ENCODE measurements at regions not wholly inside any gene's neighbourhood (a gene's known extent, or its start where the extent isn't known, plus 50 kb on each side); places are given as distances from the start of the nearest gene placed in this dataset.

DNA sequence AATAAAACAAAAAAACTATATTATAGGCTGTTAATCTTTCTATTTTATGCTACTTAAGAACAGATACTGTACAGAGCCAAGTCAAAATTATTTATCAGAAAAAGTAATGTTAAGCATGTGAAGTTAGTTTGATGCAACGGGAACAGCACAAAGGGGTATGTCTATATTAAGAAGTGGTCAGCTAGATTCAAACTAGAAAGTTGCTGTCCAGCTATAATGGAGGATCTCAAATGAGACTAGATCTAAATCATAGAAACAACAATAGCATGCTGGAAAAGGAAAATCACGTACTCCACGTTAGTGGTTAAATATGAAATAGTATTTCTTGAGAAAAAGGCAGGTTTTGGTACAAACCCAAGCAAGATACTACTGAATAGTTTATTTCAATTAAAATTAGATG lies 1124.0 kb downstream of the GRIK2 start:
- Histone ChIP-seq H4K5ac (ENCODE audit: insufficient read length, low read depth, low read length) (no peak overlapping the region), H3K4me3 (ENCODE audit: extremely low read depth in 1 of 4, insufficient read depth in 2 of 4, low read depth in 3 of 4, low read length in 4 of 4) (no peak overlapping the region), H3K9me3 (ENCODE audit: insufficient read depth in 2 of 2, low read depth in 1 of 2, low read length in 1 of 2) (no peaks in the 10 kb centered on the region), H2BK15ac (ENCODE audit: low read length) (no peak overlapping the region), H2BK120ac (replicated peaks; ENCODE audit: low read depth, low read length) (no peak overlapping the region), H3K27me3 (replicated peaks in 1 of 4; ENCODE audit: control insufficient read depth in 3 of 4, extremely low read depth in 1 of 4, insufficient read depth in 3 of 4, low read length in 3 of 4) (no peaks in the 10 kb centered on the region), H2AK5ac (ENCODE audit: low read depth, low read length) (no peak overlapping the region), H3K9ac (replicated peaks in 1 of 4; ENCODE audit: extremely low read depth in 1 of 4, low read depth in 3 of 4, low read length in 3 of 4) (no peak overlapping the region), H3K4ac (replicated peaks; ENCODE audit: insufficient read length, low read depth, low read length) (no peak overlapping the region), H3K79me1 (ENCODE audit: low read depth, low read length) (no peaks in the 10 kb centered on the region), H3K79me2 (ENCODE audit: control insufficient read depth in 1 of 2, insufficient read depth in 2 of 2, low read length in 2 of 2) (no peaks in the 10 kb centered on the region), H2BK20ac (ENCODE audit: low read length) (no peak overlapping the region), H3K23ac (ENCODE audit: insufficient read length) (no peak overlapping the region), H2BK12ac (ENCODE audit: low read depth, low read length) (no peak overlapping the region), H3K4me2 (ENCODE audit: insufficient read depth in 1 of 2, low read depth in 2 of 2, low read length in 2 of 2) (no peak overlapping the region), H3K4me1 (replicated peaks in 1 of 4; ENCODE audit: control insufficient read depth in 3 of 4, insufficient read depth in 4 of 4, low read length in 3 of 4) (no peaks in the 10 kb centered on the region), H4K8ac (ENCODE audit: extremely low read depth, insufficient read depth, low read length) (no peak overlapping the region), H4K20me1 (replicated peaks in 1 of 2; ENCODE audit: control insufficient read depth in 1 of 2, insufficient read depth in 2 of 2, low read length in 2 of 2) (no peaks in the 10 kb centered on the region), H4K91ac (replicated peaks; ENCODE audit: insufficient read length, low read length) (no peak overlapping the region), H3K36me3 (ENCODE audit: control insufficient read depth in 2 of 4, insufficient read depth in 4 of 4, low read length in 3 of 4) (no peaks in the 10 kb centered on the region), H3K27ac (ENCODE audit: low read depth, low read length) (no peak overlapping the region), H3K23me2 (ENCODE audit: low read depth, low read length) (no peaks in the 10 kb centered on the region; the same call in 1 of the 2 replicates), H2AFZ (ENCODE audit: low read length) (no peak overlapping the region), H3K18ac (ENCODE audit: extremely low read depth, low read length) (no peak overlapping the region), H3K56ac (replicated peaks; ENCODE audit: insufficient read length, low read depth, low read length) (no peak overlapping the region), H2BK5ac (ENCODE audit: low read depth, low read length) (no peak overlapping the region), H3K14ac (ENCODE audit: insufficient read length) (no peak overlapping the region)
- FAIRE-seq (no peak), DNase-seq (ENCODE audit: low read depth in 1 of 2, low spot score in 2 of 2) (no peak)
- CTCF ChIA-PET (ENCODE audit: partially characterized antibody), result interaction anchor here (0.9 kb wide), 1 partner anchor 8 kb away, joined by 3 read pairs; no protein-coding TSS in a partner anchor
- WGBS, 2 experiments (ENCODE audit: extremely low coverage in 1 of 2, insufficient coverage in 1 of 2, insufficient read length in 1 of 2, insufficient replicate concordance in 2 of 2, low coverage in 1 of 2, low lambda C conversion rate in 2 of 2, missing lambda C conversion rate in 1 of 2), result 97% methylated on average over 3 of the region's 3 CpGs; no CpG with 5 or more reads in 1 of the 2 experiments
- TF ChIP-seq ASH2L (IDR thresholded peaks at IDR 0.05; ENCODE audit: low read length) (no peak), RBBP5 (IDR thresholded peaks at IDR 0.05; ENCODE audit: borderline replicate concordance, low read depth, low read length) (no peak), SIRT6 (IDR thresholded peaks at IDR 0.05; ENCODE audit: low read length) (no peak), CEBPB (IDR thresholded peaks at IDR 0.05; ENCODE audit: low read depth, low read length) (no peak), CHD1 (IDR thresholded peaks at IDR 0.05; ENCODE audit: low read depth, low read length) (no peak), CHD2 (IDR thresholded peaks at IDR 0.05; ENCODE audit: low read length) (no peak), HDAC2 (IDR thresholded peaks at IDR 0.05; ENCODE audit: borderline replicate concordance in 1 of 2, low read depth in 2 of 2, low read length in 2 of 2) (no peak)
- TF ChIP-seq, protein P1, sequence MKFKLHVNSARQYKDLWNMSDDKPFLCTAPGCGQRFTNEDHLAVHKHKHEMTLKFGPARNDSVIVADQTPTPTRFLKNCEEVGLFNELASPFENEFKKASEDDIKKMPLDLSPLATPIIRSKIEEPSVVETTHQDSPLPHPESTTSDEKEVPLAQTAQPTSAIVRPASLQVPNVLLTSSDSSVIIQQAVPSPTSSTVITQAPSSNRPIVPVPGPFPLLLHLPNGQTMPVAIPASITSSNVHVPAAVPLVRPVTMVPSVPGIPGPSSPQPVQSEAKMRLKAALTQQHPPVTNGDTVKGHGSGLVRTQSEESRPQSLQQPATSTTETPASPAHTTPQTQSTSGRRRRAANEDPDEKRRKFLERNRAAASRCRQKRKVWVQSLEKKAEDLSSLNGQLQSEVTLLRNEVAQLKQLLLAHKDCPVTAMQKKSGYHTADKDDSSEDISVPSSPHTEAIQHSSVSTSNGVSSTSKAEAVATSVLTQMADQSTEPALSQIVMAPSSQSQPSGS (IDR thresholded peaks at IDR 0.05; ENCODE audit: low read length), result no peak
- TF ChIP-seq, protein P2, sequence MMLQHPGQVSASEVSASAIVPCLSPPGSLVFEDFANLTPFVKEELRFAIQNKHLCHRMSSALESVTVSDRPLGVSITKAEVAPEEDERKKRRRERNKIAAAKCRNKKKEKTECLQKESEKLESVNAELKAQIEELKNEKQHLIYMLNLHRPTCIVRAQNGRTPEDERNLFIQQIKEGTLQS (IDR thresholded peaks at IDR 0.05; ENCODE audit: insufficient read depth, low read depth, low read length), result no peak
- TF ChIP-seq, protein P3, sequence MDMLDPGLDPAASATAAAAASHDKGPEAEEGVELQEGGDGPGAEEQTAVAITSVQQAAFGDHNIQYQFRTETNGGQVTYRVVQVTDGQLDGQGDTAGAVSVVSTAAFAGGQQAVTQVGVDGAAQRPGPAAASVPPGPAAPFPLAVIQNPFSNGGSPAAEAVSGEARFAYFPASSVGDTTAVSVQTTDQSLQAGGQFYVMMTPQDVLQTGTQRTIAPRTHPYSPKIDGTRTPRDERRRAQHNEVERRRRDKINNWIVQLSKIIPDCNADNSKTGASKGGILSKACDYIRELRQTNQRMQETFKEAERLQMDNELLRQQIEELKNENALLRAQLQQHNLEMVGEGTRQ (IDR thresholded peaks at IDR 0.05; ENCODE audit: low read length), result no peak
- POLR2A ChIA-PET (ENCODE audit: partially characterized antibody), result no interaction called here

Measured in H1 (cell line).